ENCODE measurements at regions not wholly inside any gene's neighbourhood (a gene's known extent, or its start where the extent isn't known, plus 50 kb on each side); places are given as distances from the start of the nearest gene placed in this dataset.

- no peak for DNase-seq (ENCODE audit: insufficient read length, low spot score)
- TF ChIP-seq POLR2AphosphoS5 (IDR thresholded peaks at IDR 0.05; ENCODE audit: low read depth, low read length) (no peak), PAX5 (IDR thresholded peaks at IDR 0.05; ENCODE audit: insufficient read depth, low read length, severe bottlenecking) (no peak), POU2F2 (IDR thresholded peaks at IDR 0.05; ENCODE audit: low read depth, low read length) (no peak), SPI1 (IDR thresholded peaks at IDR 0.05; ENCODE audit: low read depth, low read length) (no peak), TAF1 (IDR thresholded peaks at IDR 0.05; ENCODE audit: low read depth, low read length) (no peak), POLR2A (IDR thresholded peaks at IDR 0.05; ENCODE audit: low read depth, low read length) (no peak)
- FAIRE-seq: no peak
These were observed 1033.5 kb upstream of the SLC10A2 start for GRCh38 chr13:104099750-104100149.

- no peak for FAIRE-seq
- no peak for DNase-seq (ENCODE audit: insufficient read length, low spot score)
- no peak for TF ChIP-seq POLR2AphosphoS5 (IDR thresholded peaks at IDR 0.05; ENCODE audit: low read depth, low read length)
- TF ChIP-seq SPI1 (IDR thresholded peaks at IDR 0.05; ENCODE audit: low read depth, low read length): no peak
- TF ChIP-seq POLR2A (IDR thresholded peaks at IDR 0.05; ENCODE audit: low read depth, low read length): no peak
- no peak for TF ChIP-seq PAX5 (IDR thresholded peaks at IDR 0.05; ENCODE audit: insufficient read depth, low read length, severe bottlenecking)
- no peak for TF ChIP-seq TAF1 (IDR thresholded peaks at IDR 0.05; ENCODE audit: low read depth, low read length)
- TF ChIP-seq POU2F2 (IDR thresholded peaks at IDR 0.05; ENCODE audit: low read depth, low read length): no peak
These were observed 1032.2 kb upstream of the SLC10A2 start for GRCh38 chr13:104098421-104098820.

GRCh38 chr13:104086759-104087158 is 1020.5 kb upstream of the SLC10A2 start:
- FAIRE-seq (no peak), DNase-seq (ENCODE audit: insufficient read length, low spot score) (no peak)
- no peak for TF ChIP-seq POLR2A (IDR thresholded peaks at IDR 0.05; ENCODE audit: low read depth, low read length)
- no peak for TF ChIP-seq SPI1 (IDR thresholded peaks at IDR 0.05; ENCODE audit: low read depth, low read length)
- TF ChIP-seq POU2F2 (IDR thresholded peaks at IDR 0.05; ENCODE audit: low read depth, low read length): no peak
- TF ChIP-seq PAX5 (IDR thresholded peaks at IDR 0.05; ENCODE audit: insufficient read depth, low read length, severe bottlenecking): no peak
- TF ChIP-seq TAF1 (IDR thresholded peaks at IDR 0.05; ENCODE audit: low read depth, low read length): no peak
- TF ChIP-seq POLR2AphosphoS5 (IDR thresholded peaks at IDR 0.05; ENCODE audit: low read depth, low read length): no peak

- no peak for FAIRE-seq
- no peak for TF ChIP-seq SPI1 (IDR thresholded peaks at IDR 0.05; ENCODE audit: low read depth, low read length)
These were observed 1020.0 kb upstream of the SLC10A2 start for GRCh38 chr13:104086210-104086609.

GRCh38 chr13:104085611-104086010 is 1019.4 kb upstream of the SLC10A2 start:
- DNase-seq (ENCODE audit: insufficient read length, low spot score) (no peak), FAIRE-seq (no peak)
- TF ChIP-seq POU2F2 (IDR thresholded peaks at IDR 0.05; ENCODE audit: low read depth, low read length): no peak
- TF ChIP-seq PAX5 (IDR thresholded peaks at IDR 0.05; ENCODE audit: insufficient read depth, low read length, severe bottlenecking): no peak
- no peak for TF ChIP-seq TAF1 (IDR thresholded peaks at IDR 0.05; ENCODE audit: low read depth, low read length)

More at GRCh38 chr13:104086210-104086609, 1020.0 kb upstream of the SLC10A2 start:
- DNase-seq (ENCODE audit: insufficient read length, low spot score): no peak

- no peak for DNase-seq (ENCODE audit: insufficient read length, low spot score)
- FAIRE-seq: no peak
- TF ChIP-seq SPI1 (IDR thresholded peaks at IDR 0.05; ENCODE audit: low read depth, low read length) (no peak), POLR2A (IDR thresholded peaks at IDR 0.05; ENCODE audit: low read depth, low read length) (no peak)
These were observed 1008.1 kb upstream of the SLC10A2 start for GRCh38 chr13:104074326-104074725.

- no peak for TF ChIP-seq PAX5 (IDR thresholded peaks at IDR 0.05; ENCODE audit: insufficient read depth, low read length, severe bottlenecking)
- TF ChIP-seq POLR2AphosphoS5 (IDR thresholded peaks at IDR 0.05; ENCODE audit: low read depth, low read length): no peak
- TF ChIP-seq SPI1 (IDR thresholded peaks at IDR 0.05; ENCODE audit: low read depth, low read length): no peak
- TF ChIP-seq POLR2A (IDR thresholded peaks at IDR 0.05; ENCODE audit: low read depth, low read length): no peak
- TF ChIP-seq POU2F2 (IDR thresholded peaks at IDR 0.05; ENCODE audit: low read depth, low read length): no peak
- TF ChIP-seq TAF1 (IDR thresholded peaks at IDR 0.05; ENCODE audit: low read depth, low read length): no peak
- FAIRE-seq (no peak), DNase-seq (ENCODE audit: insufficient read length, low spot score) (no peak)
These were observed 1005.6 kb upstream of the SLC10A2 start for GRCh38 chr13:104071806-104072205.

- DNase-seq (ENCODE audit: insufficient read length, low spot score): no peak
- TF ChIP-seq POU2F2 (IDR thresholded peaks at IDR 0.05; ENCODE audit: low read depth, low read length) (no peak), POLR2AphosphoS5 (IDR thresholded peaks at IDR 0.05; ENCODE audit: low read depth, low read length) (no peak), SPI1 (IDR thresholded peaks at IDR 0.05; ENCODE audit: low read depth, low read length) (no peak), POLR2A (IDR thresholded peaks at IDR 0.05; ENCODE audit: low read depth, low read length) (no peak), TAF1 (IDR thresholded peaks at IDR 0.05; ENCODE audit: low read depth, low read length) (no peak), PAX5 (IDR thresholded peaks at IDR 0.05; ENCODE audit: insufficient read depth, low read length, severe bottlenecking) (no peak)
- FAIRE-seq: no peak
These were observed 999.1 kb upstream of the SLC10A2 start for GRCh38 chr13:104065328-104065727.

- FAIRE-seq (no peak), DNase-seq (ENCODE audit: insufficient read length, low spot score) (no peak)
- no peak for TF ChIP-seq PAX5 (IDR thresholded peaks at IDR 0.05; ENCODE audit: insufficient read depth, low read length, severe bottlenecking)
- TF ChIP-seq SPI1 (IDR thresholded peaks at IDR 0.05; ENCODE audit: low read depth, low read length): no peak
- no peak for TF ChIP-seq POU2F2 (IDR thresholded peaks at IDR 0.05; ENCODE audit: low read depth, low read length)
- TF ChIP-seq POLR2AphosphoS5 (IDR thresholded peaks at IDR 0.05; ENCODE audit: low read depth, low read length): no peak
- no peak for TF ChIP-seq POLR2A (IDR thresholded peaks at IDR 0.05; ENCODE audit: low read depth, low read length)
- no peak for TF ChIP-seq TAF1 (IDR thresholded peaks at IDR 0.05; ENCODE audit: low read depth, low read length)
These were observed 991.6 kb upstream of the SLC10A2 start for GRCh38 chr13:104057861-104058260.

- TF ChIP-seq SPI1 (IDR thresholded peaks at IDR 0.05; ENCODE audit: low read depth, low read length): no peak
- no peak for TF ChIP-seq POLR2A (IDR thresholded peaks at IDR 0.05; ENCODE audit: low read depth, low read length)
- TF ChIP-seq POLR2AphosphoS5 (IDR thresholded peaks at IDR 0.05; ENCODE audit: low read depth, low read length): no peak
- TF ChIP-seq PAX5 (IDR thresholded peaks at IDR 0.05; ENCODE audit: insufficient read depth, low read length, severe bottlenecking): no peak
- TF ChIP-seq TAF1 (IDR thresholded peaks at IDR 0.05; ENCODE audit: low read depth, low read length): no peak
- TF ChIP-seq POU2F2 (IDR thresholded peaks at IDR 0.05; ENCODE audit: low read depth, low read length): no peak
- DNase-seq (ENCODE audit: insufficient read length, low spot score) (no peak), FAIRE-seq (no peak)
These were observed 979.7 kb upstream of the SLC10A2 start for GRCh38 chr13:104045907-104046306.

Data from GM12891 (cell line).